GM12878 (cell line): ENCODE measurements at regions not wholly inside any gene's neighbourhood (a gene's known extent, or its start where the extent isn't known, plus 50 kb on each side); places are given as distances from the start of the nearest gene placed in this dataset.

ENCODE experiments used
- BCL3 ChIP-seq: IDR thresholded peaks from 2 replicates; pipeline ENCODE4 v1.6.1; 2011; ENCODE audit warnings: borderline replicate concordance, low read depth, mild to moderate bottlenecking, moderate library complexity, low read length; ENCODE audit not compliant: insufficient read depth, poor library complexity, severe bottlenecking
- CHD2 ChIP-seq: IDR thresholded peaks from 2 replicates; pipeline ENCODE4 v1.6.1; 2011; ENCODE audit warnings: low read depth, low read length, improper control_type of control experiment, borderline replicate concordance
- FOXK2 ChIP-seq: fragments of 450-650 bp; IDR thresholded peaks from 2 replicates; pipeline ENCODE4 v1.6.1; 2017; ENCODE audit warnings: mild to moderate bottlenecking, moderate library complexity
- MYC ChIP-seq: IDR thresholded peaks from 2 replicates; pipeline ENCODE4 v1.6.1; 2011; ENCODE audit warnings: mild to moderate bottlenecking, low read length, moderate library complexity, inconsistent platforms; ENCODE audit not compliant: insufficient read depth, insufficient replicate concordance, insufficient read length, severe bottlenecking
- PRDM15 ChIP-seq: fragments of 450-650 bp; formaldehyde crosslinking; IDR thresholded peaks from 2 replicates; pipeline ENCODE4 v1.4.0; 2020; ENCODE audit warnings: mild to moderate bottlenecking, moderate library complexity
- SP1 ChIP-seq: IDR thresholded peaks from one replicate; pipeline ENCODE4 v1.6.1; 2011; ENCODE audit warnings: low read depth, low read length
- SUPT20H ChIP-seq: IDR thresholded peaks from 2 replicates; pipeline ENCODE4 v1.6.1; 2011; ENCODE audit warnings: low read depth, mild to moderate bottlenecking, low read length, moderate library complexity, borderline replicate concordance; ENCODE audit not compliant: control insufficient read depth
- TF ChIP-seq, protein P1 (sequence below), 3 experiments: IDR thresholded peaks in 2 of 3; conservative IDR thresholded peaks in 1 of 3; 2 replicates each; pipeline ENCODE4 v1.5.1; 2011; ENCODE audit warnings: low read depth in 3 of 3, low read length in 3 of 3, mild to moderate bottlenecking in 3 of 3, control low read depth in 2 of 3, moderate library complexity in 2 of 3, inconsistent platforms in 1 of 3, mixed read lengths in 1 of 3; ENCODE audit not compliant: control insufficient read depth in 2 of 3, insufficient read depth in 1 of 3; ENCODE audit errors: extremely low read depth in 1 of 3
- TF ChIP-seq, protein P2 (sequence below): IDR thresholded peaks from 2 replicates; pipeline ENCODE4 v1.6.1; 2012; ENCODE audit warnings: low read depth, low read length, improper control_type of control experiment

- TF ChIP-seq FOXK2, result no peak
- no peak for TF ChIP-seq MYC
- TF ChIP-seq, protein P1, sequence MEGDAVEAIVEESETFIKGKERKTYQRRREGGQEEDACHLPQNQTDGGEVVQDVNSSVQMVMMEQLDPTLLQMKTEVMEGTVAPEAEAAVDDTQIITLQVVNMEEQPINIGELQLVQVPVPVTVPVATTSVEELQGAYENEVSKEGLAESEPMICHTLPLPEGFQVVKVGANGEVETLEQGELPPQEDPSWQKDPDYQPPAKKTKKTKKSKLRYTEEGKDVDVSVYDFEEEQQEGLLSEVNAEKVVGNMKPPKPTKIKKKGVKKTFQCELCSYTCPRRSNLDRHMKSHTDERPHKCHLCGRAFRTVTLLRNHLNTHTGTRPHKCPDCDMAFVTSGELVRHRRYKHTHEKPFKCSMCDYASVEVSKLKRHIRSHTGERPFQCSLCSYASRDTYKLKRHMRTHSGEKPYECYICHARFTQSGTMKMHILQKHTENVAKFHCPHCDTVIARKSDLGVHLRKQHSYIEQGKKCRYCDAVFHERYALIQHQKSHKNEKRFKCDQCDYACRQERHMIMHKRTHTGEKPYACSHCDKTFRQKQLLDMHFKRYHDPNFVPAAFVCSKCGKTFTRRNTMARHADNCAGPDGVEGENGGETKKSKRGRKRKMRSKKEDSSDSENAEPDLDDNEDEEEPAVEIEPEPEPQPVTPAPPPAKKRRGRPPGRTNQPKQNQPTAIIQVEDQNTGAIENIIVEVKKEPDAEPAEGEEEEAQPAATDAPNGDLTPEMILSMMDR (IDR thresholded peaks at IDR 0.05 in 2 of 3, conservative IDR thresholded peaks at IDR 0.05 in 1 of 3; ENCODE audit: control insufficient read depth in 2 of 3, extremely low read depth in 1 of 3, insufficient read depth in 1 of 3, low read depth in 3 of 3, low read length in 3 of 3), result no peak
- TF ChIP-seq PRDM15 (CRISPR knock-in tag), result no peak
- TF ChIP-seq, protein P2, sequence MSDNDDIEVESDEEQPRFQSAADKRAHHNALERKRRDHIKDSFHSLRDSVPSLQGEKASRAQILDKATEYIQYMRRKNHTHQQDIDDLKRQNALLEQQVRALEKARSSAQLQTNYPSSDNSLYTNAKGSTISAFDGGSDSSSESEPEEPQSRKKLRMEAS, result no peak
- TF ChIP-seq CHD2, result no peak
- no peak for TF ChIP-seq SUPT20H
- no peak for TF ChIP-seq BCL3
- no peak for TF ChIP-seq SP1
Observed at GRCh38 chr2:153072077-153072476, 353.7 kb downstream of the ARL6IP6 start.
